GM18870 (cell line): ENCODE measurements at regions not wholly inside any gene's neighbourhood (a gene's known extent, or its start where the extent isn't known, plus 50 kb on each side); places are given as distances from the start of the nearest gene placed in this dataset.
"Not testable (repeated sequence)": the region's sequence is repeated elsewhere in the genome, so short reads cannot be mapped to it uniquely, and the experiment has no call there.

Experiments used
- ATAC-seq: cut with Tn5 transposase; IDR thresholded peaks from one replicate; pipeline ENCODE4 v1.9.1; 2021; ENCODE audit warnings: moderate library complexity; ENCODE audit not compliant: unreplicated experiment

- ATAC-seq = not testable (repeated sequence)
These were observed 250.9 kb upstream of the PRKCQ start for GRCh38 chr10:6830981-6831380.

- not testable (repeated sequence) for ATAC-seq
These were observed 244.7 kb upstream of the PRKCQ start for GRCh38 chr10:6824793-6825192.

- no peak for ATAC-seq
These were observed 243.7 kb upstream of the PRKCQ start for GRCh38 chr10:6823770-6824169.

- no peak for ATAC-seq
These were observed 239.2 kb upstream of the PRKCQ start for GRCh38 chr10:6819301-6819700.

- ATAC-seq = no peak
These were observed 237.7 kb upstream of the PRKCQ start for GRCh38 chr10:6817770-6818169.

GRCh38 chr10:6815346-6815745 is 235.3 kb upstream of the PRKCQ start:
- ATAC-seq = no peak

- no peak for ATAC-seq
These were observed 233.8 kb upstream of the PRKCQ start for GRCh38 chr10:6813856-6814255.

- no peak for ATAC-seq
These were observed 233.2 kb upstream of the PRKCQ start for GRCh38 chr10:6813306-6813705.

GRCh38 chr10:6811153-6811552 is 231.1 kb upstream of the PRKCQ start:
- ATAC-seq = no peak

- ATAC-seq = no peak
These were observed 223.3 kb upstream of the PRKCQ start for GRCh38 chr10:6803427-6803783.

GRCh38 chr10:6802759-6803426 is 222.8 kb upstream of the PRKCQ start:
- no peak for ATAC-seq

- no peak for ATAC-seq
These were observed 216.2 kb upstream of the PRKCQ start for GRCh38 chr10:6796231-6796630.

GRCh38 chr10:6795541-6795940 is 215.5 kb upstream of the PRKCQ start:
- ATAC-seq = no peak

GRCh38 chr10:6794841-6795240 is 214.8 kb upstream of the PRKCQ start:
- ATAC-seq = not testable (repeated sequence)

- no peak for ATAC-seq
These were observed 214.4 kb upstream of the PRKCQ start for GRCh38 chr10:6794441-6794840.

- ATAC-seq = no peak
These were observed 208.7 kb upstream of the PRKCQ start for GRCh38 chr10:6788731-6789130.

GRCh38 chr10:6788231-6788630 is 208.2 kb upstream of the PRKCQ start:
- no peak for ATAC-seq

GRCh38 chr10:6787718-6788117 is 207.6 kb upstream of the PRKCQ start:
- ATAC-seq = no peak

GRCh38 chr10:6787091-6787490 is 207.0 kb upstream of the PRKCQ start:
- no peak for ATAC-seq

- ATAC-seq = no peak
These were observed 206.5 kb upstream of the PRKCQ start for GRCh38 chr10:6786579-6787031.

GRCh38 chr10:6784429-6784828 is 204.4 kb upstream of the PRKCQ start:
- ATAC-seq = not testable (repeated sequence)

GRCh38 chr10:6783471-6783870 is 203.4 kb upstream of the PRKCQ start:
- no peak for ATAC-seq

- ATAC-seq = no peak
These were observed 202.3 kb upstream of the PRKCQ start for GRCh38 chr10:6782378-6782777.
